Small intestine (tissue), 7 donors: ENCODE measurements at regions not wholly inside any gene's neighbourhood (a gene's known extent, or its start where the extent isn't known, plus 50 kb on each side); places are given as distances from the start of the nearest gene placed in this dataset.

Source experiments
- DNase-seq, 2 donors: peaks; one replicate each; pipeline versions ENCODE4 v3.0.0 to v3.0.0-alpha.2; 2013
- FAIRE-seq: peaks from 2 replicates; lab custom pipeline; 2012; peaks lifted over from hg19 to GRCh38; lab: Jason Lieb, UNC
- H3K27ac ChIP-seq, 3 donors: one replicate each; pipeline ENCODE4 v1.5.1; 2013; ENCODE audit warnings: low read length in 2 of 3, mild to moderate bottlenecking in 2 of 3, control low read depth in 1 of 3, inconsistent platforms in 1 of 3, low read depth in 1 of 3, moderate library complexity in 1 of 3
- H3K27me3 ChIP-seq, 3 donors: one replicate each; pipeline ENCODE4 v1.6.1; 2013; ENCODE audit warnings: low read length in 3 of 3, inconsistent platforms in 1 of 3; ENCODE audit not compliant: control insufficient read depth in 3 of 3, insufficient read depth in 3 of 3
- H3K36me3 ChIP-seq, 3 donors: one replicate each; pipeline ENCODE4 v1.6.1; 2013; ENCODE audit warnings: low read length in 3 of 3, inconsistent platforms in 1 of 3, low read depth in 1 of 3, mild to moderate bottlenecking in 1 of 3, moderate library complexity in 1 of 3; ENCODE audit not compliant: control insufficient read depth in 3 of 3, insufficient read depth in 2 of 3
- H3K4me1 ChIP-seq, 3 donors: one replicate each; pipeline ENCODE4 v1.6.1; 2013; ENCODE audit warnings: low read length in 2 of 3, inconsistent platforms in 1 of 3, low read depth in 1 of 3, mild to moderate bottlenecking in 1 of 3, moderate library complexity in 1 of 3; ENCODE audit not compliant: control insufficient read depth in 3 of 3, insufficient read depth in 2 of 3
- H3K4me3 ChIP-seq, 3 donors: one replicate each; pipeline ENCODE4 v1.5.1; 2013; ENCODE audit warnings: low read length in 3 of 3, control low read depth in 1 of 3, inconsistent platforms in 1 of 3, low read depth in 1 of 3, mild to moderate bottlenecking in 1 of 3, moderate library complexity in 1 of 3
- H3K9me3 ChIP-seq, 2 donors: one replicate each; pipeline ENCODE4 v1.6.1; 2013; ENCODE audit warnings: low read depth in 1 of 2, low read length in 1 of 2; ENCODE audit not compliant: control insufficient read depth in 2 of 2, insufficient read depth in 1 of 2
- WGBS, 3 donors: extraction: QIAGEN DNeasy Blood & Tissue Kit; methylation state at CpG; one replicate each; pipeline ENCODE4 v1.1.7; 2013; 5-methylcytosine and 5-hydroxymethylcytosine counted together
- donor health status: healthy with polysubstance abuse.
- donor health status: control.
- donor health status: control.
- donor health status: Bipolar disorder and iron deficiency.
- donor health status: healthy.

GRCh38 chr7:153023194-153023592, 263.6 kb downstream of the ACTR3B start:
- Histone ChIP-seq H3K36me3 (no peaks in the 10 kb centered on the region), H3K27ac (no peak overlapping the region), H3K4me1 (peaks cover 0 to 11% (median 2%) of the 10 kb centered on the region in 3 donors), H3K9me3 (no peaks in the 10 kb centered on the region), H3K27me3 (no peaks in the 10 kb centered on the region), H3K4me3 (no peak overlapping the region)
- 26 to 69% (median 44%) methylated on average over 7 of the region's 7 CpGs for WGBS, 3 donors
- FAIRE-seq (no peak), DNase-seq (no peak)

DNA sequence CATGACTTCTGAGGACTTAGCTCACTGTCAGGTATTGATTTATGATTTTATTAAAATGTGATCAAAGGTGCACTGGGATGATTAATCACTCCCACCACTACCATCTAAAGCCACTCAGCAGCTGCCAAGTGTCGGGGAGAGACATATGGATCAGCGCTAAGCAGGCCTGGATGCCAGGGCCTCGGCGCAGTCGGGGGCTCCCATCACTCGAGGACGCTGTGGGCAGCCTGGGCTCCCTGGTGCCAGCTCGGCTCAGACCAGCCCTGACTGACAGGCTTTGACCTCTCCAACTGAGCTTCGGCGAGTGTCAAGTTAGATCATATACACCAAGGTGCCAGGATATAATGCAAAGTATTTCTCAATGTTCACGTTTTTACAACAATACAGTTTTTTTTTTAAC, 267.7 kb downstream of the ACTR3B start:
- Histone ChIP-seq H3K27me3 (no peaks in the 10 kb centered on the region), H3K4me3 (no peak overlapping the region), H3K4me1 (peaks cover 0 to 4% (median 2%) of the 10 kb centered on the region in 3 donors), H3K27ac (no peak overlapping the region), H3K36me3 (no peaks in the 10 kb centered on the region), H3K9me3 (no peaks in the 10 kb centered on the region)
- FAIRE-seq (no peak), DNase-seq (no peak)
- 81 to 86% (median 83%) methylated on average over 11 of the region's 11 CpGs for WGBS, 3 donors

GRCh38 chr7:153027904-153028303, 268.4 kb downstream of the ACTR3B start:
- no peak overlapping the region for H3K4me3 ChIP-seq
- no peaks in the 10 kb centered on the region for H3K27me3 ChIP-seq
- FAIRE-seq: no peak
- peaks cover 0 to 4% (median under 1%) of the 10 kb centered on the region in 3 donors for H3K4me1 ChIP-seq
- H3K27ac ChIP-seq: no peak overlapping the region
- H3K9me3 ChIP-seq: no peaks in the 10 kb centered on the region
- DNase-seq: no peak
- 90 to 94% (median 94%) methylated on average over 13 of the region's 13 CpGs for WGBS, 3 donors
- H3K36me3 ChIP-seq: no peaks in the 10 kb centered on the region

GRCh38 chr7:153030976-153031375, 271.4 kb downstream of the ACTR3B start:
- Histone ChIP-seq H3K4me3 (no peak overlapping the region), H3K27me3 (no peaks in the 10 kb centered on the region), H3K27ac (no peak overlapping the region), H3K36me3 (no peaks in the 10 kb centered on the region), H3K9me3 (no peaks in the 10 kb centered on the region), H3K4me1 (no peaks in the 10 kb centered on the region)
- 60 to 72% (median 63%) methylated on average over 4 to 5 of the region's 5 CpGs for WGBS, 3 donors
- DNase-seq: no peak
- no peak for FAIRE-seq

GRCh38 chr7:153034791-153035190, 275.2 kb downstream of the ACTR3B start:
- WGBS, 3 donors: 69 to 77% (median 70%) methylated on average over 8 of the region's 8 CpGs
- FAIRE-seq (no peak), DNase-seq (no peak)
- Histone ChIP-seq H3K27me3 (no peaks in the 10 kb centered on the region), H3K9me3 (no peaks in the 10 kb centered on the region), H3K27ac (no peak overlapping the region), H3K4me3 (no peak overlapping the region), H3K4me1 (no peaks in the 10 kb centered on the region), H3K36me3 (no peaks in the 10 kb centered on the region)

- DNase-seq: no peak
These were observed 277.0 kb downstream of the ACTR3B start for GRCh38 chr7:153036396-153037063.

DNA sequence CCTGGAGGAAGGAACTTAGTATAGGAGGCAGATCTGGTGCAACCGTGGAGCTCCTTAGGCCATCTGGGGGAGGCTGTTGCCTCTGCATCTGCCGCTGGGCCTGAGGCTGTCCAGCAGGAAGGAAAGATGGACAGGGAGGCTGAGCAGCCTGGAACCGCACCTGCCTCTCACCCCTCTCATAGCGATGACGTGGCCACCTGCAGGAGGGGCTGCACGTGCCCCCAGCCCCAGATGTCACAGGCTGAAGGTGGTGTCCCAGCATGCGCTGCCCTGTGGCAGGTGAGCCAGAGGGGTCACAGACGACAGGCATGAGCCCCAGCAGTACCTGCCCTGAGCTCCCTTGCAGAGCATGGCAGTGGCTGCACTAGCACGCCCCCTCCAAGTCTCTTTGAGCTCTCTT, 283.9 kb downstream of the ACTR3B start:
- Histone ChIP-seq H3K27me3 (no peaks in the 10 kb centered on the region), H3K4me1 (no peaks in the 10 kb centered on the region), H3K27ac (no peak overlapping the region), H3K9me3 (no peaks in the 10 kb centered on the region), H3K4me3 (no peak overlapping the region), H3K36me3 (no peaks in the 10 kb centered on the region)
- no peak for FAIRE-seq
- no peak for DNase-seq
- WGBS, 3 donors: 81 to 89% (median 85%) methylated on average over 9 of the region's 9 CpGs

More at GRCh38 chr7:153036396-153037063, 277.0 kb downstream of the ACTR3B start:
- Histone ChIP-seq H3K9me3 (no peaks in the 10 kb centered on the region), H3K4me1 (no peaks in the 10 kb centered on the region), H3K4me3 (no peak overlapping the region), H3K36me3 (no peaks in the 10 kb centered on the region), H3K27me3 (no peaks in the 10 kb centered on the region), H3K27ac (no peak overlapping the region)
- no peak for FAIRE-seq
- 70 to 75% (median 71%) methylated on average over 4 of the region's 4 CpGs for WGBS, 3 donors

DNA sequence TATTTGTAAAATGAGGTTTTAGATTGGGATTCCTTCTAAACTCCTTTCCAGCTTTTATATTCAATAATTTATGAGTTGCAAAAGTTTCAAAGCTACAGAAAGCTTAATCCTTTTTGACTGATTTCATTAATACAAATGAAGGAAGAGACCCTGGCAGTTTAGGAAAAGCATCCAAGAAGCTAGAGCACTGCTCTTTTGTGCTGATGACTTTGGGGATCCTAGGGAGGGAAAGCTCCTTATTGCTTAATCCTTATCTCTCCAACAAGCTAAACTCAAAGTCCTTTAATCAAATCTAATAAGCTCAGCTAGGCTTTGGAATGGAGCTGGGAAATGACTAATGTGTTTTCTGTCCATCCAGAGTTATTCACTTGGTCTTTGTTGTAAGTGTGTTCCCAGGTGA, 285.4 kb downstream of the ACTR3B start:
- DNase-seq (no peak), FAIRE-seq (no peak)
- Histone ChIP-seq H3K27ac (no peak overlapping the region), H3K9me3 (no peaks in the 10 kb centered on the region), H3K4me1 (no peaks in the 10 kb centered on the region), H3K4me3 (no peak overlapping the region), H3K36me3 (no peaks in the 10 kb centered on the region), H3K27me3 (no peaks in the 10 kb centered on the region)
